ENCODE measurements at regions not wholly inside any gene's neighbourhood (a gene's known extent, or its start where the extent isn't known, plus 50 kb on each side); places are given as distances from the start of the nearest gene placed in this dataset.

- Mint-ChIP-seq H3K4me1 (no peaks in the 10 kb centered on the region), H3K36me3 (no peaks in the 10 kb centered on the region), H3K27me3 (peaks cover 8% of the 10 kb centered on the region), H3K27ac (no peak overlapping the region), H3K9me3 (ENCODE audit: low read depth) (no peaks in the 10 kb centered on the region), H3K4me3 (no peak overlapping the region)
- ATAC-seq (no peak), DNase-seq (no peak)
- CTCF ChIA-PET, result no interaction called here
These were observed 73.4 kb upstream of the NR4A3 start for GRCh38 chr9:99748266-99748665.

- Mint-ChIP-seq H3K9me3 (ENCODE audit: low read depth) (no peaks in the 10 kb centered on the region), H3K4me1 (no peaks in the 10 kb centered on the region), H3K4me3 (no peak overlapping the region), H3K27me3 (peaks cover 10% of the 10 kb centered on the region), H3K36me3 (no peaks in the 10 kb centered on the region), H3K27ac (no peak overlapping the region)
- CTCF ChIA-PET, result interaction anchor here (0.7 kb wide), 1 partner anchor 13 kb away, joined by 3 read pairs; no protein-coding TSS in a partner anchor
- DNase-seq, result no peak
- ATAC-seq, result no peak
These were observed 73.0 kb upstream of the NR4A3 start for GRCh38 chr9:99748676-99749075.

GRCh38 chr9:99749641-99750040 is 72.0 kb upstream of the NR4A3 start:
- H3K36me3 Mint-ChIP-seq, result no peaks in the 10 kb centered on the region
- H3K4me1 Mint-ChIP-seq, result no peaks in the 10 kb centered on the region
- no peak for ATAC-seq
- no peak for DNase-seq
- CTCF ChIA-PET, result no interaction called here
- no peaks in the 10 kb centered on the region for H3K9me3 Mint-ChIP-seq (ENCODE audit: low read depth)
- H3K4me3 Mint-ChIP-seq, result no peak overlapping the region
- H3K27me3 Mint-ChIP-seq, result peaks cover 16% of the 10 kb centered on the region
- no peak overlapping the region for H3K27ac Mint-ChIP-seq

- Mint-ChIP-seq H3K9me3 (ENCODE audit: low read depth) (no peaks in the 10 kb centered on the region), H3K36me3 (no peaks in the 10 kb centered on the region), H3K4me1 (no peaks in the 10 kb centered on the region), H3K4me3 (no peak overlapping the region), H3K27ac (no peak overlapping the region), H3K27me3 (peaks cover 18% of the 10 kb centered on the region)
- ATAC-seq, result no peak
- DNase-seq, result no peak
- CTCF ChIA-PET, result no interaction called here
These were observed 71.2 kb upstream of the NR4A3 start for GRCh38 chr9:99750526-99750925.

GRCh38 chr9:99752417-99753109 is 69.1 kb upstream of the NR4A3 start:
- H3K4me1 Mint-ChIP-seq, result no peaks in the 10 kb centered on the region
- H3K36me3 Mint-ChIP-seq, result no peaks in the 10 kb centered on the region

GRCh38 chr9:99753436-99753835 is 68.2 kb upstream of the NR4A3 start:
- Mint-ChIP-seq H3K4me1 (no peaks in the 10 kb centered on the region), H3K27me3 (peaks cover 18% of the 10 kb centered on the region), H3K4me3 (no peak overlapping the region), H3K27ac (no peak overlapping the region), H3K9me3 (ENCODE audit: low read depth) (no peaks in the 10 kb centered on the region), H3K36me3 (no peaks in the 10 kb centered on the region)
- ATAC-seq, result no peak
- CTCF ChIA-PET, result no interaction called here
- DNase-seq, result no peak

More at GRCh38 chr9:99752417-99753109, 69.1 kb upstream of the NR4A3 start:
- ATAC-seq, result no peak
- CTCF ChIA-PET, result no interaction called here
- DNase-seq, result no peak
- H3K27ac Mint-ChIP-seq, result no peak overlapping the region
- no peaks in the 10 kb centered on the region for H3K9me3 Mint-ChIP-seq (ENCODE audit: low read depth)
- no peak overlapping the region for H3K4me3 Mint-ChIP-seq
- H3K27me3 Mint-ChIP-seq, result peaks cover 18% of the 10 kb centered on the region

- Mint-ChIP-seq H3K9me3 (ENCODE audit: low read depth) (no peaks in the 10 kb centered on the region), H3K27ac (no peak overlapping the region), H3K27me3 (peaks cover 6% of the 10 kb centered on the region), H3K36me3 (no peaks in the 10 kb centered on the region), H3K4me1 (no peaks in the 10 kb centered on the region), H3K4me3 (no peak overlapping the region)
- CTCF ChIA-PET, result no interaction called here
- ATAC-seq (no peak), DNase-seq (no peak)
These were observed 61.3 kb upstream of the NR4A3 start for GRCh38 chr9:99760421-99760820.

GRCh38 chr9:99762470-99762869 is 59.2 kb upstream of the NR4A3 start:
- ATAC-seq, result peak; percentile 90
- Mint-ChIP-seq H3K9me3 (ENCODE audit: low read depth) (no peaks in the 10 kb centered on the region), H3K4me3 (no peak overlapping the region), H3K4me1 (no peaks in the 10 kb centered on the region), H3K27me3 (peaks cover 6% of the 10 kb centered on the region), H3K36me3 (no peaks in the 10 kb centered on the region), H3K27ac (no peak overlapping the region)
- DNase-seq, result no peak
- CTCF ChIA-PET, result no interaction called here

Measured in activated CD8-positive, alpha-beta memory T cell treated with anti-CD3 and anti-CD28 coated beads, Interleukin-2, amount 10 ng/mL, durations not matched to agents 7 days and 5 days (primary cell).